22Rv1 (cell line): ENCODE measurements at regions not wholly inside any gene's neighbourhood (a gene's known extent, or its start where the extent isn't known, plus 50 kb on each side); places are given as distances from the start of the nearest gene placed in this dataset.

Experiments used
- ZFX ChIP-seq: fragments of 450-650 bp; IDR thresholded peaks from 2 replicates; pipeline ENCODE4 v1.6.1; 2017; ENCODE audit warnings: antibody characterized with exemption, borderline replicate concordance
- TF ChIP-seq, protein P1 (sequence below): fragments of 450-650 bp; IDR thresholded peaks from 2 replicates; pipeline ENCODE4 v1.5.1; 2017; ENCODE audit warnings: mild to moderate bottlenecking

DNA sequence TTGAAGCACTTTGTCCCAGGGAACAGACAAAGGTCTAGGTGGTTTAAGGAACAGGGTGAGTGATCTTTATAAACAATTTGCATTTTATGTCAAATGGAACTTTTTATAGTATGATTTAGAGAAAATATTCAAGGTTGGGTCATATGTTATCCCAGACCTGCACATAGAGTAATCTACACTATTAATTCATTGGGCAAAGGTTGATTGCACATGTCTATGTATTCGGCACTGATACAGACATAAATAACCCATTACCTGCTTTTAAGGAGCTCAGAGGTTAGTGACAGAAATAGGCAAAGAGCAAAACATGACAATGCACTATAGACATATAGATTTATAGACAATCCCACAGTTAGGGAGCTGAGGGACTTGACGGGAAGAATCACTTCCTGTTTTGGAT lies 141.5 kb upstream of the UBASH3B start:
- TF ChIP-seq, protein P1, sequence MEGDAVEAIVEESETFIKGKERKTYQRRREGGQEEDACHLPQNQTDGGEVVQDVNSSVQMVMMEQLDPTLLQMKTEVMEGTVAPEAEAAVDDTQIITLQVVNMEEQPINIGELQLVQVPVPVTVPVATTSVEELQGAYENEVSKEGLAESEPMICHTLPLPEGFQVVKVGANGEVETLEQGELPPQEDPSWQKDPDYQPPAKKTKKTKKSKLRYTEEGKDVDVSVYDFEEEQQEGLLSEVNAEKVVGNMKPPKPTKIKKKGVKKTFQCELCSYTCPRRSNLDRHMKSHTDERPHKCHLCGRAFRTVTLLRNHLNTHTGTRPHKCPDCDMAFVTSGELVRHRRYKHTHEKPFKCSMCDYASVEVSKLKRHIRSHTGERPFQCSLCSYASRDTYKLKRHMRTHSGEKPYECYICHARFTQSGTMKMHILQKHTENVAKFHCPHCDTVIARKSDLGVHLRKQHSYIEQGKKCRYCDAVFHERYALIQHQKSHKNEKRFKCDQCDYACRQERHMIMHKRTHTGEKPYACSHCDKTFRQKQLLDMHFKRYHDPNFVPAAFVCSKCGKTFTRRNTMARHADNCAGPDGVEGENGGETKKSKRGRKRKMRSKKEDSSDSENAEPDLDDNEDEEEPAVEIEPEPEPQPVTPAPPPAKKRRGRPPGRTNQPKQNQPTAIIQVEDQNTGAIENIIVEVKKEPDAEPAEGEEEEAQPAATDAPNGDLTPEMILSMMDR: no peak
- no peak for TF ChIP-seq ZFX
